ENCODE measurements at regions not wholly inside any gene's neighbourhood (a gene's known extent, or its start where the extent isn't known, plus 50 kb on each side); places are given as distances from the start of the nearest gene placed in this dataset.

DNA sequence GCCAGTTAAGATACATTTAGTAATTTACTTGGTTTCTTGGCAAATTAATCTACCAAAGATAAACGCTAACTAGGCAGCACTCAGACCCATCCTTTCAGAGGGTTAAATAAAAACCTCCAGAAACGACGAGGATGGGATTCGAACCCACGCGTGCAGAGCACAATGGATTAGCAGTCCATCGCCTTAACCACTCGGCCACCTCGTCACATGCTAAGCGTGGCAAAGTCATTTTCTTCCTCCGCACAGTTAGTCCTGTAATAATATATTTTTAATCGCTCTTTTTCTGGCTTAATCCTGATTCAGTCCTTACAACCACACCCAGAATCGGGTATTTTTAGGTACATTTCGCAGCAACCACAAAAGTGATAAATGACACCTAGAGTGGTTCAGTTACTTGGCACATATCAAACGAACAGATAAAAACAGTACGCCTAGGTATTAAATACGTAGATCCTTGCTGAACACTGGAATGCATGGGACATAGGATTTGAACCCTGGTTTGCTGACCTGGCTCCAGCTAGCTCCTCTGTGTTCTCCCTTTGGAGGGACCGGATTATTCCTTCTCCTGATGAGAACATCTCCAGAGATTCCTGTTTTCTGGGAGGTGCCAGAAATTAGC, 71.6 kb downstream of the GPX5 start:
- TF ChIP-seq, protein P1, sequence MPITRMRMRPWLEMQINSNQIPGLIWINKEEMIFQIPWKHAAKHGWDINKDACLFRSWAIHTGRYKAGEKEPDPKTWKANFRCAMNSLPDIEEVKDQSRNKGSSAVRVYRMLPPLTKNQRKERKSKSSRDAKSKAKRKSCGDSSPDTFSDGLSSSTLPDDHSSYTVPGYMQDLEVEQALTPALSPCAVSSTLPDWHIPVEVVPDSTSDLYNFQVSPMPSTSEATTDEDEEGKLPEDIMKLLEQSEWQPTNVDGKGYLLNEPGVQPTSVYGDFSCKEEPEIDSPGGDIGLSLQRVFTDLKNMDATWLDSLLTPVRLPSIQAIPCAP (CRISPR knock-in tag; IDR thresholded peaks at IDR 0.05): no peak
- TF ChIP-seq, protein P2, sequence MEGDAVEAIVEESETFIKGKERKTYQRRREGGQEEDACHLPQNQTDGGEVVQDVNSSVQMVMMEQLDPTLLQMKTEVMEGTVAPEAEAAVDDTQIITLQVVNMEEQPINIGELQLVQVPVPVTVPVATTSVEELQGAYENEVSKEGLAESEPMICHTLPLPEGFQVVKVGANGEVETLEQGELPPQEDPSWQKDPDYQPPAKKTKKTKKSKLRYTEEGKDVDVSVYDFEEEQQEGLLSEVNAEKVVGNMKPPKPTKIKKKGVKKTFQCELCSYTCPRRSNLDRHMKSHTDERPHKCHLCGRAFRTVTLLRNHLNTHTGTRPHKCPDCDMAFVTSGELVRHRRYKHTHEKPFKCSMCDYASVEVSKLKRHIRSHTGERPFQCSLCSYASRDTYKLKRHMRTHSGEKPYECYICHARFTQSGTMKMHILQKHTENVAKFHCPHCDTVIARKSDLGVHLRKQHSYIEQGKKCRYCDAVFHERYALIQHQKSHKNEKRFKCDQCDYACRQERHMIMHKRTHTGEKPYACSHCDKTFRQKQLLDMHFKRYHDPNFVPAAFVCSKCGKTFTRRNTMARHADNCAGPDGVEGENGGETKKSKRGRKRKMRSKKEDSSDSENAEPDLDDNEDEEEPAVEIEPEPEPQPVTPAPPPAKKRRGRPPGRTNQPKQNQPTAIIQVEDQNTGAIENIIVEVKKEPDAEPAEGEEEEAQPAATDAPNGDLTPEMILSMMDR (IDR thresholded peaks at IDR 0.05): no peak
- TF ChIP-seq, protein P3, sequence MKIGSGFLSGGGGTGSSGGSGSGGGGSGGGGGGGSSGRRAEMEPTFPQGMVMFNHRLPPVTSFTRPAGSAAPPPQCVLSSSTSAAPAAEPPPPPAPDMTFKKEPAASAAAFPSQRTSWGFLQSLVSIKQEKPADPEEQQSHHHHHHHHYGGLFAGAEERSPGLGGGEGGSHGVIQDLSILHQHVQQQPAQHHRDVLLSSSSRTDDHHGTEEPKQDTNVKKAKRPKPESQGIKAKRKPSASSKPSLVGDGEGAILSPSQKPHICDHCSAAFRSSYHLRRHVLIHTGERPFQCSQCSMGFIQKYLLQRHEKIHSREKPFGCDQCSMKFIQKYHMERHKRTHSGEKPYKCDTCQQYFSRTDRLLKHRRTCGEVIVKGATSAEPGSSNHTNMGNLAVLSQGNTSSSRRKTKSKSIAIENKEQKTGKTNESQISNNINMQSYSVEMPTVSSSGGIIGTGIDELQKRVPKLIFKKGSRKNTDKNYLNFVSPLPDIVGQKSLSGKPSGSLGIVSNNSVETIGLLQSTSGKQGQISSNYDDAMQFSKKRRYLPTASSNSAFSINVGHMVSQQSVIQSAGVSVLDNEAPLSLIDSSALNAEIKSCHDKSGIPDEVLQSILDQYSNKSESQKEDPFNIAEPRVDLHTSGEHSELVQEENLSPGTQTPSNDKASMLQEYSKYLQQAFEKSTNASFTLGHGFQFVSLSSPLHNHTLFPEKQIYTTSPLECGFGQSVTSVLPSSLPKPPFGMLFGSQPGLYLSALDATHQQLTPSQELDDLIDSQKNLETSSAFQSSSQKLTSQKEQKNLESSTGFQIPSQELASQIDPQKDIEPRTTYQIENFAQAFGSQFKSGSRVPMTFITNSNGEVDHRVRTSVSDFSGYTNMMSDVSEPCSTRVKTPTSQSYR (CRISPR knock-in tag; IDR thresholded peaks at IDR 0.05): no peak
- TF ChIP-seq SMAD4 (CRISPR knock-in tag; IDR thresholded peaks at IDR 0.05) (no peak), FOXP1 (CRISPR knock-in tag; IDR thresholded peaks at IDR 0.05; ENCODE audit: borderline replicate concordance) (no peak), TEAD1 (CRISPR knock-in tag; IDR thresholded peaks at IDR 0.05) (0 out of 2 replicates have a peak, but pooled peaks have one; percentile 37)
- TF ChIP-seq, protein P4, sequence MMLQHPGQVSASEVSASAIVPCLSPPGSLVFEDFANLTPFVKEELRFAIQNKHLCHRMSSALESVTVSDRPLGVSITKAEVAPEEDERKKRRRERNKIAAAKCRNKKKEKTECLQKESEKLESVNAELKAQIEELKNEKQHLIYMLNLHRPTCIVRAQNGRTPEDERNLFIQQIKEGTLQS (CRISPR knock-in tag; conservative IDR thresholded peaks at IDR 0.05): no peak

Data from WTC11 (cell line).